ENCODE measurements at regions not wholly inside any gene's neighbourhood (a gene's known extent, or its start where the extent isn't known, plus 50 kb on each side); places are given as distances from the start of the nearest gene placed in this dataset.

DNA sequence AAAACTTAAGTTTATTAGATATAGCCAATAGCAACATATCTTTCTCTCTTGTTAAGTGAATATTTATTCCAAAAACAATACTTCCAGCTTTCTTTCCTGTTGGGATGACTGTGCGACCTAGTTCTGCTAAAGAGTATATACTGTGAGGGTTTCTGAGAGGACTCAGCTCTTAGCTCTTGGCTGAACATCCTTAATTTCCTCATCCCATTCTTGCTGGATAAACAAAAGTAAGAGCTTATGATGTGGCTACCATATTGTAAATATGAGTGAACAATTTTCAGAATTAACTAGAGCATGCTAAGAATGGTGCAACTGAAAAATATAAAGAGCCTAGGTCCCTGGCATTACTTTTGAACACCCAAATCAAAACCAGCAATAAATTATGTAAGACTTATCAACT is 279.5 kb upstream of the GNAI1 start:
- no peak for DNase-seq (ENCODE audit: low read depth)
- H3K4me3 ChIP-seq (ENCODE audit: low read depth, low read length): no peak overlapping the region
- in situ Hi-C loops (cut with HindIII; ENCODE audit: low sequenced_read_pairs): no loop called here
- TF ChIP-seq, protein P1, sequence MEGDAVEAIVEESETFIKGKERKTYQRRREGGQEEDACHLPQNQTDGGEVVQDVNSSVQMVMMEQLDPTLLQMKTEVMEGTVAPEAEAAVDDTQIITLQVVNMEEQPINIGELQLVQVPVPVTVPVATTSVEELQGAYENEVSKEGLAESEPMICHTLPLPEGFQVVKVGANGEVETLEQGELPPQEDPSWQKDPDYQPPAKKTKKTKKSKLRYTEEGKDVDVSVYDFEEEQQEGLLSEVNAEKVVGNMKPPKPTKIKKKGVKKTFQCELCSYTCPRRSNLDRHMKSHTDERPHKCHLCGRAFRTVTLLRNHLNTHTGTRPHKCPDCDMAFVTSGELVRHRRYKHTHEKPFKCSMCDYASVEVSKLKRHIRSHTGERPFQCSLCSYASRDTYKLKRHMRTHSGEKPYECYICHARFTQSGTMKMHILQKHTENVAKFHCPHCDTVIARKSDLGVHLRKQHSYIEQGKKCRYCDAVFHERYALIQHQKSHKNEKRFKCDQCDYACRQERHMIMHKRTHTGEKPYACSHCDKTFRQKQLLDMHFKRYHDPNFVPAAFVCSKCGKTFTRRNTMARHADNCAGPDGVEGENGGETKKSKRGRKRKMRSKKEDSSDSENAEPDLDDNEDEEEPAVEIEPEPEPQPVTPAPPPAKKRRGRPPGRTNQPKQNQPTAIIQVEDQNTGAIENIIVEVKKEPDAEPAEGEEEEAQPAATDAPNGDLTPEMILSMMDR (IDR thresholded peaks at IDR 0.05; ENCODE audit: low read depth, low read length, missing control alignments): no peak

DNA sequence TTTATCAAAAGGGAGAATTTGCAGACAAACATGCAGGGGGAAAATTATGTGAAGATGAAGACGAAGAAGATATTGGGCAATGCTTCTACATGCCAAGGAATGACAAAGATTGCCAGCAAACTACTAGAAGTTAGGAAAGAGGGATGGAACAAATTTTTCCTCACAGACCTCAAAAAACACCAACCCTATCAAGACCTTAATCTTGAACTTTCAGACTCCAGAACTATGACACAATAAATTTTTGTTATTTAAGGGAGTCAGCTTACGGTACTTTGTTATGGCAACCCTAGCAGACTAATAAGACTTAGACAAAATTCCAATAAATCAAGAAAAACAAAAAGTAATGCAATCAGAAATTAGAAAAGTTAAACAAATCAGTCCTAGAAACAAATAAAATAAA is 280.0 kb upstream of the GNAI1 start:
- H3K4me3 ChIP-seq (ENCODE audit: low read depth, low read length): no peak overlapping the region
- in situ Hi-C loops (cut with HindIII; ENCODE audit: low sequenced_read_pairs): no loop called here
- TF ChIP-seq, protein P1 (IDR thresholded peaks at IDR 0.05; ENCODE audit: low read depth, low read length, missing control alignments): no peak
- no peak for DNase-seq (ENCODE audit: low read depth)

DNA sequence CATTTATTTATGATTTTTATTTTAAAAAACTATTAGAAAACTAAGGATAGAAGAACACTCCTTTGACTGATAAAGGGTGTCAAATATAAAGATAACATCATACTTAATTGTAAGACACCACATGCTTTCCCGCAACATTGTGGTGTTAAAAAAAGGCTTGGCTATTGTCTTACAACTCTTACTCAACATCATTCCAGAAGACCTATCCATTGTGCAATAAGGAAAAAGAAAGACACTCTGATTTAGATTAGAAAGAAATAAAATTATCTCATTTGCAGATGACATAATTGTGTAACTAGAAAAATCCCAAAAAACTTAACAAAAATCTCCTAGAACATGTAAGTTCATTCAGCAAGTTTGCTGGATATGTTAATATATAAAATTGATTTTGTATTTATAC is 296.7 kb upstream of the GNAI1 start:
- no peak for DNase-seq (ENCODE audit: low read depth)
- H3K4me3 ChIP-seq (ENCODE audit: low read depth, low read length): no peak overlapping the region
- in situ Hi-C loops (cut with HindIII; ENCODE audit: low sequenced_read_pairs): no loop called here
- TF ChIP-seq, protein P1 (IDR thresholded peaks at IDR 0.05; ENCODE audit: low read depth, low read length, missing control alignments): no peak

DNA sequence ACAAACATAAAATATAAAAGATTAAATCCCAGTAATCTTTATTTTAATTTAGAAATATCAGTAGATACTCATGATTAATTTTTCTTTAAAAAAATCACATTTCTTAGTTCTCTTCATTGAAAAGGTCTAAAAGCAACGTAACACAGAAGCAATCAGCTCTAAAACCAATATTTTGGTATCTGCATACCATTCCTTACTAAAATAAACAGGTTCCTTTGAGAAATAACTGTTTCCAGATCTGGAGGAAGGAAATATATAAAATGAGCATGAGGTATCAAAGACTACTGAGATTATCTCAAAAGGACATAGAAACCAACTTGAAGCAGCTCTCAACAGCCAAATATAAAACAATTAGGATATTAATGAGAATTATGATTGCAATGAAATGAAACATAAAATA is 301.0 kb upstream of the GNAI1 start:
- in situ Hi-C loops (cut with HindIII; ENCODE audit: low sequenced_read_pairs): no loop called here
- TF ChIP-seq, protein P1 (IDR thresholded peaks at IDR 0.05; ENCODE audit: low read depth, low read length, missing control alignments): no peak
- no peak for DNase-seq (ENCODE audit: low read depth)
- no peak overlapping the region for H3K4me3 ChIP-seq (ENCODE audit: low read depth, low read length)

DNA sequence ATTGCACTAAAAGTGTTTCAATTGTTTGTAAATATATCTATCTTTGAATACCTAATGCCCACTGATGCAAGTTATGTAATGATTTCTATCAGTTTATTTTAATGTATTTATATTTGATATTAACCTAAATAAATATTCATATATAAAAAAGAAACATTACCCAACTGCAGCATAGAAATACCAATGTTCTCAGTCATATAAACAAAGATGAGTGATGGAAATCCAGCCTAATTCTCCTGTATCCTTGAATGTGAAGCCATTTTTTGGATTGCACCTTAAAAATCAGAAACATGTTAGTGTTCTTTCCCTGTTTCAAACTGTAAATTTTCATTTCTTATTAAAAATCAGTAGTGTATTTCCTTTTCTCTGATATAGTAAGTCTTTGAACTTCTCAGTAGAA is 305.8 kb upstream of the GNAI1 start:
- H3K4me3 ChIP-seq (ENCODE audit: low read depth, low read length): no peak overlapping the region
- in situ Hi-C loops (cut with HindIII; ENCODE audit: low sequenced_read_pairs): no loop called here

DNA sequence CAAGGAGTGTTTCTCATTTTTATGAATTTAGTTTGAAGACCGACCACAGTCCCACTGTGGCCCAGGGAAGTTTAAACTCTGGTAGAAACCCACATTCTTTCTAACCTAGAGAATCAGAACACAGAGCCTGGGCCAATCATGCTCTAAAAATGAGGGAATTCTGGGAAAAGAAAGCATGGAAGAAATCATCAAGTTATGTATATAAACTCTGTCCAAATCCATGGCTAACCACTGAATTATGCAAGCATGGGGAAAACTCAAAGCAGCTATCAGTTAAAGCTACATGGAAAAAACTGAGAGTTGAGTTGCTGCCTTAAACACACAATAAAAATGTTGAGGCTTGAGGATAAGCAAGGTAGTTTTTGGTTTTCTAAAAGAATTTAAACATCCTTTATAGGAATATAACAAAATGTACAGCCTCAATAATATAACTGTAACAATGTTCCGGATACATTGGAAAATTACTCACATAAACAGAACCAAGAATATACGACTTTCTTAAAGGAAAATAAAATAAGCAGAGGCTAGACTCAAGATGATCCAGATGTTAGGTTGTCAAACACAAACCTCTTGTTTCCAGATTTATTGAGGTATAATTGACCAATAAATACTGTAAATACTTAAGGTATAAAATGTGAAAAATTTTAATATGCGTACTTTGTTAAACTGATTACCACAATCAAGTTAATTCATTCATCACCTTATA is 311.2 kb upstream of the GNAI1 start:
- no peak for DNase-seq (ENCODE audit: low read depth)
- in situ Hi-C loops (cut with HindIII; ENCODE audit: low sequenced_read_pairs): no loop called here
- TF ChIP-seq, protein P1 (IDR thresholded peaks at IDR 0.05; ENCODE audit: low read depth, low read length, missing control alignments): no peak
- H3K4me3 ChIP-seq (ENCODE audit: low read depth, low read length): no peak overlapping the region

More for the DNA sequence above, 305.8 kb upstream of the GNAI1 start:
- no peak for DNase-seq (ENCODE audit: low read depth)
- TF ChIP-seq, protein P1 (IDR thresholded peaks at IDR 0.05; ENCODE audit: low read depth, low read length, missing control alignments): no peak

Measured in astrocyte of the cerebellum (primary cell).